Amniotic epithelial cell (primary cell): ENCODE measurements at regions not wholly inside any gene's neighbourhood (a gene's known extent, or its start where the extent isn't known, plus 50 kb on each side); places are given as distances from the start of the nearest gene placed in this dataset.

Experiments
- DNase-seq: peaks from one replicate; pipeline ENCODE4 v3.0.0-alpha.2; 2010; ENCODE audit warnings: low read depth

DNA sequence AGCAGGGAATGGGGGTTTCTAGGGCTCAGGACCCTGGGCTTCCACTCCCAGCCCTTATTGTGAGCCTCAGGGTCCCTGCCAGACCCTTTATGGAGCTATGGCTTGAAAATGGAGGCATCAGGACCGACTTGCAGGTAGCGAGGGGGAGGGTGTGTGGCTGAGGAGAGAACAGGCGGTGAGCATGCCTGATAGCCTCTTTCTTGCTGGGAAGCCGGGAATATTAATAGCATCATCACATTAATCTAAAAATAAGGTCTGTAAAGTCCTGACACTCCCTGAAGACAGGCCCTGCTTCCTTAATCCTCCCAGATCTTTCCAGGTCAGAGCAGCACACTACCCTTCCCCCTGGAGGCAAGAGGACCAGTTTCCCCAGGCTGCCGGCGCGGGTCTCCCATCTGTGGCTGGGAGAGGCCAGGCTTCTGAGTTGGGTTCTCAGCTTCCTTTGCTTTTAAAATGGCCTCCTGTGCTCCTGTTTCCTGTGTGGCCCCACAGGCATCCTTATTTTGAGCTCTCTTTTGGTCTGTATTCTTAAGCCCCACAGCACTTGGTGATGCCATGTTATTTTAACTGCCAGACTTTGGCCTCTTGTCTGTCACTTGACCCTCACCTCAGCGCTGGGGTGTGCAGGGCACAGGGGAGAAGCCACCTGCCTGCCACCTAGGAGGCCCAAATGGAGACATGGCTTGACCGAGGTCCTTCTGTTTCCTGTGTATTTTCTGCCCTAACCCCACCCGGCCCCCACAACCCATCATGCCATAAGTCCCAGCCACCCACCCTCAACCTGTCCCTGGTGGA is 185.0 kb upstream of the TOPAZ1 start:
- DNase-seq, result no peak

DNA sequence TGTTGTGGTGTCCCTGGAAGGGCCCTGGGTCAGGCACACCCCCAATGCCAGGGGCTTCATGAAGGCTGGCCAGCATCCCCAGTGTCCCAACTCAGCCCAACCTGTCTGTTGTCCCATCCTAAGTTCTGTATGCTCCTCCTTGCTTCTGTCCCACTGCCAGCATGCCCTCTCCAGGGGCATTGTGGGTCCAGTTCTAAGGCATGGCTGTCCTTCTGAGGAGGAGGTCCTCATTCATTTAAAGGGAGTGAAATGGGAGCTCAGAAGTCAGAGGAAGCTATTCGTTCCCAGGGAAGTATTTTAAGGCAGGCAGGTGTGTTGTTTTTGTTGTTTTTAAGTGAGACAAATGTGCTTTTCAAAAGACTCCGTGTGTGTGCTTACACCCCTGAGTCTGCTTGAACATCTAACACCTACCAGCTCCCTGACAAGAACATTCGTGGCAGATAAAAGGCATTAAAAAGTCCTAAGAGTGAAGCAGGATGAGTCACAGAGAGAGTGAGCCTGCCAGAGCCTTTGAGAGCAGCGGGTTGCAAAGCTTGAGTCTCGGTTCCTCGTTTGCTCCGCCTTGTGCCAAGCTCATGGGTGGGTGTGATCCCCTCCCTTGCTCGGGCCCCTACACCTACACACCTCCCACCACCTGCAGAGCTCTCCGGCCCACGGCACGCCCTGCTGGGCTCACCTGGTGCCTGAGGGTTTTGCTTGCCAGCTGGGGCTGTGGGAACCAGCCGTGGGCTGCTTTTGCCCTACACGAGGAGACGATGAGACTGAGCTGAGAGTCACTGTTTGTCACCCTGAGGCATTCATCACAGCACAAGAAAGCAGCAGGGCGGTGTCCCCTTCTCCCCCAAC is 183.4 kb upstream of the TOPAZ1 start:
- DNase-seq, result peak; percentile 27

DNA sequence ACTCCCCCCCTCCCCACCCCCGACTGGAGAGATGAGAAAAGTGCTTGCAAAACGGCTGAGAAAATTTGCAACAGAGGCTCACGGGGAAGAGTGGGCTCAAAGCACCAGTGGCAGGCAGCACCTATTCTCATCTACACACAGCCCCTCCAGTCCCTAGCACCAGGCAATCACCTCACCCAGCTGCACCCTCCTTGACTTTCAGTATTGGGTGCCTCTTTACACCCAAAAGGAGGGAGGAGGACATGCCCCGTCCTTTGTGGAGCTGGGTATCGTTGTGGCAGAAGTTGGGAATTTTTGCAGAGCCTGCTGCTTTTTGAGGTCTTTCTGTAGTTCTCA is 182.8 kb upstream of the TOPAZ1 start:
- DNase-seq, result no peak

DNA sequence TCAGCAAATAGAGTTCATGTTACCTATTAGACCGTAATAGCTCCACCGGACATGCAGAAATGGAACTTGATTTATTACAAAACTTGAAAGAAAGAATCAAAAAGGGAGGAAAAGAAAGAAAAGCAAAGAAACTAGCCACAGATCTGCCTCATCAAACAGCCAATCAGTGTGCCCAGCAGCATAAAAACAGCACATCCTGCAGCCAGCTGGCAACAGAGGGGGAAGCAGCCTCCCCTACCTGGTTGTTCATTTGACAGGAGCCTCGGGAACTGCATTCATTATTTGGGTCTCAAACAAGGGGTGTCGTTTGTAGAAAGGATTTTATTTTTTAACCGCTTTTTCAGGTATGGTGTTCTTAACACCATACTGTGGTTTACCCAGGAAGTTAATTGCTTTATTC is 181.5 kb upstream of the TOPAZ1 start:
- DNase-seq, result no peak

DNA sequence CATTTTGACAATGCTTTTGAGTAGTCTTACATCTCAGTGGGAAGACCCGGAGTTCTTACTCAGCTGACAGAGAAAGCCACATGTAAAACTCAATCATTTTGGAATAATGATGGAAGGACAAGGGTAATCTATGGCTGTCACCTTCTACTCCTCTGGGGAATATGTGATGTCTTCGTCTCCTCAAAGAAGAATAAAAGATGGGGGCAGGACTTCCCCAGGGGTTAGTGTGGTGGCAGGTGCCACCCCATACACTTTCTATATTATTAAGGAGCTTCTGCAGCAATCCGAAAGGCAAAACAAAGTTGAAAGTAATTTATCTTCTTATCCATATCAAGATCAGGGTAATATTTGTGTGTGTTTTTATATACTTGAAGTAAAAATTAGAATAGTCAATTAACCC is 180.4 kb upstream of the TOPAZ1 start:
- DNase-seq, result no peak

DNA sequence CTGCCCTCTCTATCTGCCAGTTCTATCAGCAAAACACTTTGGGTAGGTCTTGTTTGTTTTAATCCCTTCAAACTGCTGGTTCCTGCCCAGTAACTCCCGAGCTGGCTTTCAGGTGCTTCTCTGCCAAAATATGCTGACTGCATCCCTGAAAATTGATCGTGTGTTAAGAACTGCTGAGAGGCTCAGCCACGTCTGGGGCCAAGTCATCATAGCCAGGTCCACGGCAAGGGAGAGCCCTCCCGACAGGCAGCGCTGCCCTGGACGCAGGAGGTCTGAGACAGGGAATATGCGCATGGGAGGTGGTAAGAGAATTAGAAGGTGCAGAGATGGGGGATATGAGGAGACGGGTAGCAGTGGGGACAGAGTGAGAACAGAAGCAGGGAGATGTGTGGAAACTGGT is 179.7 kb upstream of the TOPAZ1 start:
- no peak for DNase-seq

DNA sequence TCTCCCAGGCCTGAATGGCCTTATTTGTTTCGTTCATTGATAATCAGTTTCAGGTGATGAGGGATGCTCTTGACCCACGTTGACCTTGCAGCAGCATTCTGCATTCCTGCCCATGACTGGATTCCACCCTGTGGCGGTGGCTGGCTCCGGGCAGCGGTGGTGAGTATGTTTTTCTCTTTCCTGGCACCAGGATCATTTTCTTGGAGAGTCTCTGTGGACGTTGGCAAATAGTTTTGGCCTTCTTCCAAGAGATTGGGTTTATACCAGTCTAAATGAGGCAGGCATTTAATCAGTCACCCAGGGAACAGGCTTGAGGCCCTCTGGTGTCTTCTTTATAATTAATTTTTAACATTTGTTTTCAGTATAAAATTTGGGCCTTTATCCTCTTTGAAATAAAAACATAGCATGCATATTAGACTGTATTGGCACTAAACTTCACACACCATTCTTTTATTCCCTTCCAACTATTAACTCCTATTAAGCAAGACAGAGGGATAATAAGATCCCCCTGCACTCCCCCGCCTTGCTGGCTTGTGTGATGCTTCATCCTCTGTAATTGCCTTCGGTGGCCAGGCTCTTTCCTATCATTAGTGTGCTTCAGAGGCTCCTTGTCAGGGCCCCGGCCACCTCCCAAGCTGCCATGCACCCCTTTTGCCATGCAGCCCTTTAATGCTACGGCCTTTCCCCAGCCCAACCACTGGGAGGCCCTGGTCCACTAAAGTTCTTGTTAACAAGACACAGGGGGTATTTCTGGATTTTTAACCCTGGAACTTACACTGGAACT is 176.2 kb upstream of the TOPAZ1 start:
- DNase-seq, result peak; percentile 1

DNA sequence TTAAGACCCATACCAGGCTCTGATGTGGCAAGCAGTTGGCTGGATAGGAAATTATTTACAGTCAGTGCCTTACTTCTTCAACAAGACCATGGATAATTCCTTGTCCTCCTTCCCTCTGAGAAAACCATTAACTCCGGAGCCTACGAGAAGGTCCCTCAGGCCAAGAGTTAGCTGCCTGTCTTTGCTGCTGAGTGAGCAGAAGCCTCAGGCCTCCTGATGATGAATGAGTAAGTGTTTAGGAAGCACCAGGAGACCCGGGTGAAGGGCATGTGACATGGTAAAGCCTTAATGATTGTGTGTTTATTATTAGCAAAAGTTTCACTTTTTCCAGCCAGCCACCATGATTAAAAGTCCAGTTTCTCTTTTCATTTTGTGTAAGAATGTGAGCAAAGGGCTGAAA is 174.9 kb upstream of the TOPAZ1 start:
- no peak for DNase-seq

DNA sequence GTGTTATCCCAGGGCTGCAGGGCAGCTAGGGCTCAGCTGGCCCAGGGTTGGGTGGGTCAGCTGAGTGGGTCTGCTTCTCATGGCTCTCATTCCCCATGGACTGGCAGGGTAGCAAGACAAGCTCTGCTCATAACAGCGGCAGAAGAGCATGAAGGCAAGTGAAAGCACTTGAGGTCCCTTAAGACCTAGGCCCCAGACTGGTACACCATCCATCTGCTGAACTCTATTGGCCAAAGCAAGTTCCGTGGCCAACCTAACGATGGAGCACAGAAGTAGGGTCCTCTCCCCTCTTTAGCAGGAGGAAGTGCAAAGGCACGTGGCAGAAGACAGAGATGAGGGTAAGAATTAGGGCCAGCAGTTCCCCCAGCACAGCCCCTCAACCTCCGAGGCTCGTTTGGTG is 174.3 kb upstream of the TOPAZ1 start:
- DNase-seq, result no peak

DNA sequence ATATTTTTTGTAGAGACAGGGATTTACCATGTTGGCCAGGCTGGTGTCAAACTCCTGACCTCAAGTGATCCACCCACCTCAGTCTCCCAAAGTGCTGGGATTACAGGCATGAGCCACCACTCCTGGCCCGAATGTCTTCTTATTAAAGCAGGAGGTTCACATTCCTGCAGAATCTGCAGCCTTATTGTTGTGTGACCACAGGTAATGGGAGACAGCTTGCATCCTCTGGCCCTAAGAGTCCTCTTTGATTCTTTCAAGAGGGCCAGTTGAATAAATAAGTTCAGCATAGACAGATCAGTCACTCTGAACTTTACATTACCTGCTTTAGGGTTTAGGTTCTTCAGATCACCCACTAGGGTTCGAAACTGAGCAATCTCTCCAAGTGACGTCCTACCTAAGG is 172.9 kb upstream of the TOPAZ1 start:
- no peak for DNase-seq

DNA sequence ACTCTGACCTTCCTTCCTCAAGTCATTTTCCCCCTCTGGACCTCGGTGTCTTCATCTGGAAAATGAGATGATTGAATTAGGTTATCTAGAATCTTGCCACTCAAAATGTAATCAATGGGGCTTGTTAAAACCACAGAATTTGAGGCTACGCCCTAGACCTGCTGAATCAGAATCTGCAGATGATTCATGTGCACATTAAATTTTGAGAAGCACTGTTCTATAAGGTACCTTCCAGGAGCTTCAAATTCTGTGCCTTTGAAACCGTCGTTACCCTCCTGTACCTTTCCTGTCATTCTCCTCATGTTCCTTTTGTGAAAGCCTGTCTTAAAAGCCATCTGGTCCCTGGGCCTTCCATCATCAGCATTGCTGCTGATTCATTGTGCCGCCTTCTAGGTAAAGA is 172.4 kb upstream of the TOPAZ1 start:
- no peak for DNase-seq

DNA sequence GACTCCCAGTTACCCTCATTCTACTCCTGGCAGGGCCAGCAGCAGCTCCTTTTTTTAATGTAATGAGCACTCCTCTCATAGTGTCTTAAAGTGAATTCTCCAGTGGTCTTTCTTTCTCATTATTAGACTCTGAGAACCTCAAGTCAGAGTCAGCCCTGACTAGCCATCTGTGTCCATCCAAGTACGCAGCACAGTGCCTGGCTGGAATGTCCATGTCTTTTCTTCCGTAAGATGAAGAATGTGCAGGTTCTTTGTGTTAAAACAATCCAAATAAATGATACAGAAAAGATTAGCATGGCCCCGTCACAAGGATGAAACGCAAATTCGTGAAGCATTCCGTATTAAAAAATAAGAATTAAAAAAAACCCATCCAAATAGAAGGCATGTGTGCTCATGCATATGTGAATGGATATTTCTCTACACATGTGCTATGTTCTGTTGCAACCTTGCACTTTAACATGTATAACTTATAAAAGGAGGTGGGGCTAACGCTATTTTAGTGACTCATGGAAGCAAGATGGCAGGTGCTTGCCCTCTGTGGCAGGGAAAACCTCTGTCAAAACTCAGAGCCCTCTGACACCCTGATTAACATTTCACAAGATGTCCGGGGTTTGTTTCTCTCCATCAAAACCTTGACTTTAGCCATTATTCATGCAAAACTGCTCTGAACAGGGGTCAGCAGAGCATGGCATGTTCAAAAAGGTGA is 170.7 kb upstream of the TOPAZ1 start:
- no peak for DNase-seq

DNA sequence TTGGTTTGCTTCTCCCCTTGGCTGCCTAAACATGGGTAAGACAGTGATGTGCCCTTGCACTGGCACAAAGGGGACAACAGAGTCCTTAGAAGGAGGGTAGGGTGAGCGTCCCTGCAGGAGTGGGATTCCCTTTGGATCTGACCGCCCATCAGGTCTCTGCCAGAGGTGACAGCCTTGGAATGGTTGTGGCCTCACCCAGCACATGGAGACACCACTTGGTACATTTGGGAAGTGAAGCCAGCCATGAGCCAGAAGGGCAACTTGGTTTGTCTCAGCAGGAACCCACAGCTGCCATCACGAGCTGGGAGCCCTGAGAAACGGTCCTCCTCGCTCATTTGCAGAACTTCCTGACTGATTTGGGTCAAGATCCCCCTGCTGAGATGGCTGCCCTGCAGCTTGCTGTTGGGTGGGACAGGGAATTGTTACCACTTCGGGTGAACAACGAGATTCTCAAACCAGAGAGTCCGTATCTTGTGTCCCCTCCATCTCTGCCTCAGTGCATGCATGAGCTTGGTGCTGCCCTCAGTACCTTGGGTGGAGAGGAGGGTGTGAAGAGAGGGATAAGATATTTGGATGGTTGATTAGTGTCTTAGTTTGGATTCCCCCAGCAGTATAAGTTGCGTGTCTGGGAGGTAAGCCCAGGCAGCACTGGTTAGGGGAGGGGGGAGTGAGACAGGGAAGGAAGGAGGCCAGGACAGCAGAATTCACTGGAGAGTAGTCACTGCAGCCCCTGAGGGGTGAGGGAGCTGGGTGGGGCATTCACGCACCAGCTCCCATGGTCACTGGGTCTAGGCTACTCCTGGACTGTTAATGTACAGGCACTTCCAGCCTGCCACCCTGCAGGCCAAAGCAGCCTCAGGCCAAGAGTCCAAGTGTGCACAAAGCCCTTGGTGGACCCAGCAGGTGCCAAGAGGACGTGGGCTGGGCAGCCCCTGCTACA is 168.8 kb upstream of the TOPAZ1 start:
- no peak for DNase-seq

DNA sequence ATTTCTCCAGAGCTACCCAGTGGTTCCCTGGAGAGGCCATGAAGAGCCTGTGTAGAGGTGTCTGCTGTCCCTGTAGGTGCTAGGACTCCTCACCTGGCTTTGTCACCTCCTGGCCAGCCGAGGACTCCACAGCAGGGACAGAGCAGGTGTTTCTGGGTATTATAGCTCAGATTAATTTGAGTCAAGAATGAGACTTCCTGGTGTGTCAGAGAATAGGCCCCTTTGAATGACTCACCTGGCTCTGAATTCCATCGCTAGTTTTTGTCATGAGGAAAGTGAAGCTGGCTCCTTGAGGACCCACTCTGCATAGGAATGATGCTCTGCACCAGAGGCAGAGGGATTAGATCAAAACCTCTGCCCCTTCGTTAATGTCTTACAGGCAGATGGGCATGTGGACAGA is 167.5 kb upstream of the TOPAZ1 start:
- DNase-seq, result no peak

DNA sequence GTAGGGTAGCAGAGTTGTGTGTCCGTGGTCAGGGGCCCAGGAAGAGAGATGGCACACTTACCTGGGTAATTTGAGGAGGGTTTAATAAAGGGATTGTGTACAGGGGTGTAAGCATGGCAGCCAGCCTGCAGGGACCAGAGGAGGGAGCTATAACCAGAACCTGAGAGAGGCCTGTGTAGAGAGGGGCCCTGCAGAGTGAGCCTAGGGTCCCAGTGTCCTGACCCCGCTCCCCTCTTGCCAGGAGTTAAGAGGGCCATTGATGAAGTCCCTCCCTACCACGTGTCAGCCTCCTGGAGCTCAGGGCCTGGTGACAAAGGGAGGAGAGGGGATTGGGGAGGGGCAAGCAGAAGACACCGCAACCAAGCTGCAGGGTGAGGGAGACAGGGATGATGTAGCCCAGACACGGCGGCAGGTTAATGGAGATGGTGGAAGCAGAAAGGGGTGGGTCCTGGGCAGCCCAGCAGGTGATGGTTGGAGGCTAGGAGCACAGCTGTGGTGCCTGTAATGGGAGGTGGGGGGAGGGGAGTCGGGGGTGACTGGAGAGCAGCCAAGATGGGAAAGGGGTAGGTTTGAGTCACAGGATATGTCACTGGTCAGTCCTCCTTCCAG is 165.4 kb upstream of the TOPAZ1 start:
- DNase-seq, result no peak

DNA sequence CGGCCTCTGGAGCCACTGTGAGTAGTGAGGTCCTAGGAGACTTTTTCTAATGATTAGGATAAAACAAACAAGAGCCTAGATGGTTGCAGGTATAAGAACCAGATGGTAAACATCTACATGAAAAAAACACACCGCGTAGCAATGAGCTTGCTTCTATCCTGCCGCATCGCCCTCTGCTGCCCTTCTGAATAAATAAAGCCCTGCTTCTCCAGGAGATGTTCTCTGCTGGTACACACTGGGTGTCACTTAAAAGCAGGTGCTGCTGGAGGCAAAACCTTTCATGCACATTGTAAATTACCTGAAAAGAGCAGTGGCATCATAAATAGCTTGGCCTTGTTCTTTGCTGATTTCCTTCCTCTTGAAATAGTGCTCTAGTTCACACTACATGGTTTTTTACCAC is 164.4 kb upstream of the TOPAZ1 start:
- peak; percentile 2 for DNase-seq

DNA sequence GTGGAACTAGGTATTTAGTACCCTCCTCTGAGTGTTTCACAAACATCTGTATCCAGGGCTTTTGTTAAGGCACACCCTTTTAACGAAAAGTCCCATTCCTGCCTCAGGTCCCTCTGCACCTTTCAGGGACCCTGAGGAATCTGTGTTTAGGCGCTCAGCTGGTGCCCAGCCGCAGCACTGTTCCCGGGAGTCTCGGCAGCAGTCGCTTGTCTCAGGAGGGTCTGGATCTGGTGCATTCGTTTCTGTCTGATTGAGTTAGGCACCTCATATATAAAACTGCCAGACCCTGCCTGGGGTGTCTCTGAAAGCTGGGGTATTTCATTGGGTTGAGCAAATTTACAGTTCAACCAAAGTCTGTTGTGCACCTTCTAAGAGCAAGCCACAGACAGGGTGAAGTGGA is 162.8 kb upstream of the TOPAZ1 start:
- DNase-seq, result no peak

DNA sequence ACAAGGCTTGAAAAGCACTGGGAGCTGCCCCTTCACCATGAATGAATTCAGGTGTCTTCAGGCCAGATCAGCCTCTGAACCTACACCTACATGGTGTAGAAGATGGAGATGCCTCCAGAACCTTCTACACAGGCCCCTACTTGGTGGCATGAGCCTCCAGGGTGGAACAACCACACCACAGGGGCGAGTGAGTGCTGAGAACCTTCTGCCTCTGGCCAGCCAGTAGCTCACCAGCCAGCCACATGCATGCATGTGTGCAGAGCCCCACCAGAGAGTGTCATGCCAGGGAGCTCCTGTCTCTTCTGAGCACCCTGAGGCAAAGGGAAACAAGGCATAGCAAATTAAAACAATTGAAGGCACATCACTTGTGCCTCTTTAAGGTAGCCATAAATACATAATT is 161.8 kb upstream of the TOPAZ1 start:
- DNase-seq, result no peak

DNA sequence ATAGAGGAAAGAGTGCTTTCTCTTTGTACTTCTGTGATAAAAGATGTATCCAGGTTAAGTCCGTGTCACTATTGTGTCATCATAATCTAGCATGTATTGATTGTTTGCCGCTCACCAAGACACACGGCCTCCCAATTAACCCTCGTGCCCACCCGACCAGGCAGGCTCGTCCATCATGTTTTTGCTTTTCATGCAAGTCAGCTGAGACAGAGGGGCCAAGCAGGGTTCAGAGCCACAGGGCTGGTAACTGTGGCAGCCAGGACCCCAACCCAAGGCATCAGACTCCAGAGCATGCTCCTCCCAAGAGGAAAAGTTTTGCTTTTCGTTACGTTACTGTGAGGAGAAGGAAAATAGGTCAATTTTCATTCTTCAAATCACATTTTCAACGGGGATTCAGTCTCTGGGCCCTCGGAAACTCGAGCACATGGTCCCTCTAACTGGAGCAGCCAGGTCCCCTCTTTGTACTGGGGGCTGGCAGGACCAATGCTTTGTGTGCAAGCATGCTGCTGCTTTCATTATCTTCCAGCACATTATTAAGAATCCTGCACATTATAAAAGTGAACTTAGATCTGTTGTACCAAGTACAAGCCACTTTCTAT is 161.1 kb upstream of the TOPAZ1 start:
- no peak for DNase-seq

DNA sequence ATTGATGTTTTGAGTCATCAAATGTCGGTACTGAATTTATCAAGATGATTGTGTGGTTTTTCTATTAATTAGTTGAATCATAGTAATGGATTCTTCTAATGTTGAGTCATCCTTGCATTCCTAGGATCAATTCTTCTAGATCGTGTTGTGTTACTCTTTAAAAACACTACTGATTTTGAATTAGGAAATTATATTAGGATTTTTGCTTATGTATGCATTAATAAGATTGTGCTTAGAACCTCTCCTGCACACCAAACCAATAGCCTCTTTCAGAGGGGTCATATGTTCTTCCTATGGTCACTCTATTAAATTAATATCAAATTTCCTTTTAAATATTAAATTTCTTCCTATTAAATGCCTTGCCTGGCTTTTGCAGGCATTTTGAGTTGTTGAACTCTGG is 151.7 kb upstream of the TOPAZ1 start:
- no peak for DNase-seq
